C4-2B (cell line): ENCODE measurements at regions not wholly inside any gene's neighbourhood (a gene's known extent, or its start where the extent isn't known, plus 50 kb on each side); places are given as distances from the start of the nearest gene placed in this dataset.
"Not testable (repeated sequence)": the region's sequence is repeated elsewhere in the genome, so short reads cannot be mapped to it uniquely, and the experiment has no call there.

Source experiments
- CTCF ChIP-seq: fragments of 450-650 bp; conservative IDR thresholded peaks from 2 replicates; pipeline ENCODE4 v1.5.1; 2017; ENCODE audit warnings: mild to moderate bottlenecking
- ZFX ChIP-seq: fragments of 450-650 bp; IDR thresholded peaks from 2 replicates; pipeline ENCODE4 v1.6.1; 2017

GRCh38 chr22:10635341-10635740 is 4892.7 kb upstream of the OR11H1 start:
- not testable (repeated sequence) for TF ChIP-seq CTCF, ZFX
